ENCODE measurements at regions not wholly inside any gene's neighbourhood (a gene's known extent, or its start where the extent isn't known, plus 50 kb on each side); places are given as distances from the start of the nearest gene placed in this dataset.

- DNase-seq = peak; percentile 79 to 82
Measured at GRCh38 chr14:65229748-65230728, 127.7 kb upstream of the MAX start.

GRCh38 chr14:65231286-65231980 lies 129.1 kb upstream of the MAX start:
- TF ChIP-seq POLR2AphosphoS5 (IDR thresholded peaks at IDR 0.05) (no peak), CTCF (IDR thresholded peaks at IDR 0.05) (no peak), POLR2A (IDR thresholded peaks at IDR 0.05) (no peak), EP300 (IDR thresholded peaks at IDR 0.05) (no peak)
- ATAC-seq (ENCODE audit: low FRiP score in 2 of 2) (no peak), DNase-seq (no peak)
- Histone ChIP-seq H3K27ac (peak overlapping the region; percentile 33 to 90 (median 88)), H3K9me3 (no peaks in the 10 kb centered on the region), H3K4me3 (no peak overlapping the region), H3K36me3 (no peaks in the 10 kb centered on the region), H3K27me3 (no peaks in the 10 kb centered on the region), H3K4me1 (peaks cover 18 to 44% (median 27%) of the 10 kb centered on the region in 4 donors)
- 62 to 69% methylated on average over 6 of the region's 6 CpGs for WGBS, 2 donors

More at GRCh38 chr14:65229748-65230728, 127.7 kb upstream of the MAX start:
- Histone ChIP-seq H3K4me1 (peaks cover 18 to 52% (median 34%) of the 10 kb centered on the region in 4 donors), H3K27me3 (no peaks in the 10 kb centered on the region), H3K4me3 (peak overlapping the region; percentile 10 to 46 (median 34)), H3K9me3 (no peaks in the 10 kb centered on the region), H3K36me3 (no peaks in the 10 kb centered on the region), H3K27ac (peak overlapping the region; percentile 82 to 90 (median 88))
- ATAC-seq (ENCODE audit: low FRiP score in 2 of 2) = peak; percentile 73 to 76
- 9 to 11% methylated on average over 25 to 28 of the region's 28 CpGs for WGBS, 2 donors
- TF ChIP-seq CTCF (IDR thresholded peaks at IDR 0.05) = no peak
- TF ChIP-seq EP300 (IDR thresholded peaks at IDR 0.05) = peak in 1 of 4 donors; percentile 65
- no peak for TF ChIP-seq POLR2A (IDR thresholded peaks at IDR 0.05)

GRCh38 chr14:65234752-65235361 lies 132.5 kb upstream of the MAX start:
- Histone ChIP-seq H3K27me3 (no peaks in the 10 kb centered on the region), H3K36me3 (no peaks in the 10 kb centered on the region), H3K4me1 (peaks cover 12 to 41% (median 21%) of the 10 kb centered on the region in 4 donors), H3K27ac (no peak overlapping the region), H3K9me3 (no peaks in the 10 kb centered on the region), H3K4me3 (no peak overlapping the region)
- 90 to 92% methylated on average over 3 to 5 of the region's 5 CpGs for WGBS, 2 donors
- TF ChIP-seq POLR2A (IDR thresholded peaks at IDR 0.05) = no peak
- no peak for TF ChIP-seq EP300 (IDR thresholded peaks at IDR 0.05)
- TF ChIP-seq POLR2AphosphoS5 (IDR thresholded peaks at IDR 0.05) = no peak
- TF ChIP-seq CTCF (IDR thresholded peaks at IDR 0.05) = no peak
- DNase-seq (no peak), ATAC-seq (ENCODE audit: low FRiP score in 2 of 2) (no peak)

- TF ChIP-seq POLR2A (IDR thresholded peaks at IDR 0.05) (no peak), POLR2AphosphoS5 (IDR thresholded peaks at IDR 0.05) (no peak), CTCF (IDR thresholded peaks at IDR 0.05) (no peak), EP300 (IDR thresholded peaks at IDR 0.05) (no peak)
- Histone ChIP-seq H3K4me3 (no peak overlapping the region), H3K4me1 (peaks cover 0 to 29% (median 0%) of the 10 kb centered on the region in 4 donors), H3K36me3 (no peaks in the 10 kb centered on the region), H3K9me3 (no peaks in the 10 kb centered on the region), H3K27me3 (no peaks in the 10 kb centered on the region), H3K27ac (no peak overlapping the region)
- DNase-seq (no peak), ATAC-seq (ENCODE audit: low FRiP score in 2 of 2) (peak in 1 of 2 donors; percentile 43)
- 86 to 88% methylated on average over 5 of the region's 5 CpGs for WGBS, 2 donors
Measured at GRCh38 chr14:65237023-65237814, 134.9 kb upstream of the MAX start.

Data from upper lobe of left lung (tissue), 6 donors.